WTC11 (cell line): ENCODE measurements at regions not wholly inside any gene's neighbourhood (a gene's known extent, or its start where the extent isn't known, plus 50 kb on each side); places are given as distances from the start of the nearest gene placed in this dataset.

Experiments used
- ATAC-seq: fragments of 200-7000 bp; cut with Tn5 transposase; 2 replicates; pipeline ENCODE4 v1.10.0; 2021; ENCODE audit warnings: mild to moderate bottlenecking, moderate library complexity
- CTCF ChIA-PET: fragments of 300-600 bp; sonication (Branson Sonifier 250); formaldehyde crosslinking; loops from one replicate; lab custom pipeline; 2021; ENCODE audit warnings: antibody characterized with exemption; lab: Charles Lee
- POLR2A ChIA-PET: fragments of 350-600 bp; sonication (Branson Sonifier 250); formaldehyde crosslinking; loops from one replicate; lab custom pipeline; 2021; ENCODE audit warnings: antibody characterized with exemption; lab: Charles Lee
- DNase-seq: peaks from one replicate; pipeline ENCODE4 v3.0.0; 2021; ENCODE audit warnings: low spot score
- H3K27ac Mint-ChIP-seq: 2 replicates; pipeline ENCODE4 v1.8.0; 2021; ENCODE audit warnings: mixed read lengths
- H3K27me3 Mint-ChIP-seq: 2 replicates; pipeline ENCODE4 v1.8.0; 2021; ENCODE audit warnings: low read depth, mild to moderate bottlenecking, moderate library complexity, mixed read lengths
- H3K36me3 Mint-ChIP-seq: 2 replicates; pipeline ENCODE4 v1.8.0; 2021; ENCODE audit warnings: mixed read lengths
- H3K4me1 Mint-ChIP-seq: 2 replicates; pipeline ENCODE4 v1.8.0; 2022; ENCODE audit warnings: mixed read lengths
- H3K4me3 Mint-ChIP-seq: 2 replicates; pipeline ENCODE4 v1.8.0; 2021; ENCODE audit warnings: mild to moderate bottlenecking, moderate library complexity, mixed read lengths
- H3K9me3 Mint-ChIP-seq: 2 replicates; pipeline ENCODE4 v1.8.0; 2021; ENCODE audit warnings: mixed read lengths
- ATF1 ChIP-seq: sonication (generic); formaldehyde crosslinking; IDR thresholded peaks from 2 replicates; pipeline ENCODE4 v1.8.1; 2023; ENCODE audit warnings: mild to moderate bottlenecking, moderate library complexity, missing genetic modification reagents
- CBFB ChIP-seq: sonication (generic); formaldehyde crosslinking; IDR thresholded peaks from 2 replicates; pipeline ENCODE4 v1.8.1; 2022; ENCODE audit warnings: mild to moderate bottlenecking, low read depth, missing genetic modification reagents
- CREM ChIP-seq: sonication (generic); formaldehyde crosslinking; IDR thresholded peaks from 2 replicates; pipeline ENCODE4 v1.8.1; 2022; ENCODE audit warnings: mild to moderate bottlenecking, missing genetic modification reagents, moderate library complexity
- EMX1 ChIP-seq: fragments of 250-450 bp; sonication (Bioruptor Pico); IDR thresholded peaks from 2 replicates; pipeline ENCODE4 v1.8.0; 2021; ENCODE audit warnings: mild to moderate bottlenecking
- FOXK1 ChIP-seq: sonication (generic); formaldehyde crosslinking; IDR thresholded peaks from 2 replicates; pipeline ENCODE4 v1.8.0; 2022; ENCODE audit warnings: mild to moderate bottlenecking, moderate library complexity, missing genetic modification reagents
- GABPB1 ChIP-seq: sonication (generic); formaldehyde crosslinking; IDR thresholded peaks from 2 replicates; pipeline ENCODE4 v1.8.1; 2023; ENCODE audit warnings: mild to moderate bottlenecking, missing genetic modification reagents
- GTF2I ChIP-seq: fragments of 250-450 bp; sonication (Bioruptor Pico); conservative IDR thresholded peaks from 2 replicates; pipeline ENCODE4 v1.4.0; 2021; ENCODE audit warnings: mild to moderate bottlenecking
- JUN ChIP-seq: sonication (generic); formaldehyde crosslinking; IDR thresholded peaks from 2 replicates; pipeline ENCODE4 v1.8.0; 2023; ENCODE audit warnings: mild to moderate bottlenecking, missing genetic modification reagents
- NFE2L1 ChIP-seq: sonication (generic); formaldehyde crosslinking; IDR thresholded peaks from 2 replicates; pipeline ENCODE4 v1.8.1; 2023; ENCODE audit warnings: missing genetic modification reagents
- NFYB ChIP-seq: sonication (generic); formaldehyde crosslinking; conservative IDR thresholded peaks from 2 replicates; pipeline ENCODE4 v1.8.0; 2022; ENCODE audit warnings: low read depth, missing genetic modification reagents
- NR3C1 ChIP-seq: sonication (generic); formaldehyde crosslinking; conservative IDR thresholded peaks from 2 replicates; pipeline ENCODE4 v1.8.1; 2023; ENCODE audit warnings: low read depth, mild to moderate bottlenecking, missing genetic modification reagents
- OVOL2 ChIP-seq: fragments of 250-450 bp; sonication (Bioruptor Pico); IDR thresholded peaks from 2 replicates; pipeline ENCODE4 v1.9.0; 2021; ENCODE audit warnings: mild to moderate bottlenecking, borderline replicate concordance
- RORB ChIP-seq: fragments of 250-450 bp; sonication (Bioruptor Pico); IDR thresholded peaks from 2 replicates; pipeline ENCODE4 v1.9.0; 2021; ENCODE audit warnings: mild to moderate bottlenecking
- SMAD3 ChIP-seq: sonication (generic); formaldehyde crosslinking; IDR thresholded peaks from 2 replicates; pipeline ENCODE4 v1.8.0; 2022; ENCODE audit warnings: missing genetic modification reagents, mild to moderate bottlenecking, borderline replicate concordance
- SMAD4 ChIP-seq: sonication (generic); formaldehyde crosslinking; IDR thresholded peaks from 2 replicates; pipeline ENCODE4 v1.8.0; 2022; ENCODE audit warnings: mild to moderate bottlenecking, missing genetic modification reagents
- SOX15 ChIP-seq: fragments of 250-450 bp; sonication (Bioruptor Pico); IDR thresholded peaks from 2 replicates; pipeline ENCODE4 v1.9.0; 2021; ENCODE audit warnings: mild to moderate bottlenecking
- TEAD4 ChIP-seq: sonication (generic); formaldehyde crosslinking; IDR thresholded peaks from 2 replicates; pipeline ENCODE4 v1.8.0; 2022; ENCODE audit warnings: mild to moderate bottlenecking, missing genetic modification reagents
- TP53 ChIP-seq: sonication (generic); formaldehyde crosslinking; IDR thresholded peaks from 2 replicates; pipeline ENCODE4 v1.8.1; 2023; ENCODE audit warnings: mild to moderate bottlenecking, missing genetic modification reagents
- ZNF121 ChIP-seq: sonication (generic); formaldehyde crosslinking; IDR thresholded peaks from 2 replicates; pipeline ENCODE4 v1.8.0; 2023; ENCODE audit warnings: missing genetic modification reagents
- ZNF138 ChIP-seq: sonication (generic); formaldehyde crosslinking; conservative IDR thresholded peaks from 2 replicates; pipeline ENCODE4 v1.8.1; 2022; ENCODE audit warnings: mild to moderate bottlenecking, moderate library complexity, missing genetic modification reagents
- ZNF263 ChIP-seq: sonication (generic); formaldehyde crosslinking; IDR thresholded peaks from 2 replicates; pipeline ENCODE4 v1.8.1; 2022; ENCODE audit warnings: low read depth, mild to moderate bottlenecking, moderate library complexity, missing genetic modification reagents
- ZNF396 ChIP-seq: fragments of 250-450 bp; sonication (Bioruptor Pico); IDR thresholded peaks from 2 replicates; pipeline ENCODE4 v1.8.0; 2021; ENCODE audit warnings: mild to moderate bottlenecking, moderate library complexity, borderline replicate concordance
- TF ChIP-seq, protein P1 (sequence below): sonication (generic); formaldehyde crosslinking; IDR thresholded peaks from 2 replicates; pipeline ENCODE4 v1.8.1; 2023; ENCODE audit warnings: mild to moderate bottlenecking, missing genetic modification reagents, moderate library complexity
- TF ChIP-seq, protein P2 (sequence below): sonication (generic); formaldehyde crosslinking; IDR thresholded peaks from 2 replicates; pipeline ENCODE4 v1.8.0; 2022; ENCODE audit warnings: mild to moderate bottlenecking, missing genetic modification reagents
- TF ChIP-seq, protein P3 (sequence below): sonication (generic); formaldehyde crosslinking; IDR thresholded peaks from 2 replicates; pipeline ENCODE4 v1.8.0; 2023; ENCODE audit warnings: missing genetic modification reagents
- TF ChIP-seq, protein P4 (sequence below): fragments of 250-450 bp; sonication (Bioruptor Pico); IDR thresholded peaks from 2 replicates; pipeline ENCODE4 v1.8.0; 2021; ENCODE audit warnings: mild to moderate bottlenecking
- TF ChIP-seq, protein P5 (sequence below): sonication (generic); formaldehyde crosslinking; conservative IDR thresholded peaks from 2 replicates; pipeline ENCODE4 v1.8.1; 2023; ENCODE audit warnings: mild to moderate bottlenecking, low read depth, missing genetic modification reagents, moderate library complexity
- TF ChIP-seq, protein P6 (sequence below): fragments of 250-450 bp; sonication (Bioruptor Pico); IDR thresholded peaks from 2 replicates; pipeline ENCODE4 v1.9.0; 2021; ENCODE audit warnings: mild to moderate bottlenecking

DNA sequence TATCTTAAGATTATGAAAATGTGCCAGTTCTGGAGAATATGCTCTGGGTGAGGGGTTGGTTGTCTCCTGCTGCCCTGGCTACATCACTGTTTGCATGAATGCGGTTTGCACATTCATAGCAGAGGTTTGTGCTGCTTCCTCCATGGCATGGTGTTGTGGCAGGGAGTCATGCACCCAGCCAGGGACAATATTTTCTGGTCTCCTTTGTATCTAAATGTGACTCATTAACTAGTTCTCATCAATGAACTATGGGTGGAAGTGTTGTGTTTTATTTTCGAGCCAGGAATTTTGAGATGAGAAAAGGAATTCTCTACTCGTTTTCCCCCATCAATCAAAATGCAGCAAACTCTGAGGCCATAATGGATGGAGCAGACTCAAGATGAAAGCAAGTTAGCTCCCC, 527.3 kb downstream of the SNAPC1 start:
- ATAC-seq: no peak
- no peak overlapping the region for H3K27ac Mint-ChIP-seq
- CTCF ChIA-PET: no interaction called here

DNA sequence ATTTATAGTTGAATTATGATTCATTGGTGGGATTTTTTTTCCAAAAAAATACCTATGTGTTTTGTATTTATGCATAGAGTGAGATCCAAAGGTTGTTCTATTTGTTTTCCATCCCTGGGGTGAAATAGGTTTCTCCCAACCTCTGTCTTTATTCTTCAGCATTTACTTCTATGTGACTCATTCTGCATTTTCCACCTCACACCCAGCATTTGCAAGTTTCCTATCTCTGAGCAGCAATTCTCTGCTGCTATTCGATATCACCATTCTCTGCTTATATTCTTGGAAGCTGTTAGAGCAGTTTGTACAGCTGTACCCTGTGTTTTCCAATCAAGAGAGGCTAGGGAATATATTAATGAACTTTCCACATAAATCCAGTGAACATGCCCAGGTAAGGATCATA, 538.9 kb downstream of the SNAPC1 start:
- Mint-ChIP-seq H3K27ac (no peak overlapping the region), H3K4me3 (no peak overlapping the region), H3K4me1 (peaks cover 2% of the 10 kb centered on the region; the same call in 1 of the 2 replicates), H3K9me3 (peaks cover 20% of the 10 kb centered on the region), H3K27me3 (no peaks in the 10 kb centered on the region), H3K36me3 (peaks cover 3% of the 10 kb centered on the region; the same call in 1 of the 2 replicates)
- ATAC-seq (no peak), DNase-seq (no peak)
- TF ChIP-seq ZNF396 (CRISPR knock-in tag) (no peak), ATF1 (CRISPR knock-in tag) (no peak), RORB (CRISPR knock-in tag) (no peak), SMAD4 (CRISPR knock-in tag) (no peak), GABPB1 (no peak), EMX1 (no peak), GTF2I (CRISPR knock-in tag) (no peak)
- TF ChIP-seq, protein P1, sequence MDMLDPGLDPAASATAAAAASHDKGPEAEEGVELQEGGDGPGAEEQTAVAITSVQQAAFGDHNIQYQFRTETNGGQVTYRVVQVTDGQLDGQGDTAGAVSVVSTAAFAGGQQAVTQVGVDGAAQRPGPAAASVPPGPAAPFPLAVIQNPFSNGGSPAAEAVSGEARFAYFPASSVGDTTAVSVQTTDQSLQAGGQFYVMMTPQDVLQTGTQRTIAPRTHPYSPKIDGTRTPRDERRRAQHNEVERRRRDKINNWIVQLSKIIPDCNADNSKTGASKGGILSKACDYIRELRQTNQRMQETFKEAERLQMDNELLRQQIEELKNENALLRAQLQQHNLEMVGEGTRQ (CRISPR knock-in tag): no peak
- ChIA-PET CTCF (no interaction called here), POLR2A (no interaction called here)

More for the DNA sequence above, 527.3 kb downstream of the SNAPC1 start:
- no peak overlapping the region for H3K4me3 Mint-ChIP-seq
- TF ChIP-seq ZNF121 (CRISPR knock-in tag) (no peak), FOXK1 (no peak), ZNF138 (no peak), RORB (CRISPR knock-in tag) (no peak), SMAD3 (CRISPR knock-in tag) (no peak), NR3C1 (CRISPR knock-in tag) (no peak), SOX15 (CRISPR knock-in tag) (no peak), JUN (CRISPR knock-in tag) (no peak), CBFB (CRISPR knock-in tag) (no peak), ZNF263 (no peak), EMX1 (no peak)
- TF ChIP-seq, protein P2, sequence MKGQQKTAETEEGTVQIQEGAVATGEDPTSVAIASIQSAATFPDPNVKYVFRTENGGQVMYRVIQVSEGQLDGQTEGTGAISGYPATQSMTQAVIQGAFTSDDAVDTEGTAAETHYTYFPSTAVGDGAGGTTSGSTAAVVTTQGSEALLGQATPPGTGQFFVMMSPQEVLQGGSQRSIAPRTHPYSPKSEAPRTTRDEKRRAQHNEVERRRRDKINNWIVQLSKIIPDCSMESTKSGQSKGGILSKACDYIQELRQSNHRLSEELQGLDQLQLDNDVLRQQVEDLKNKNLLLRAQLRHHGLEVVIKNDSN (CRISPR knock-in tag): no peak
- TF ChIP-seq, protein P3, sequence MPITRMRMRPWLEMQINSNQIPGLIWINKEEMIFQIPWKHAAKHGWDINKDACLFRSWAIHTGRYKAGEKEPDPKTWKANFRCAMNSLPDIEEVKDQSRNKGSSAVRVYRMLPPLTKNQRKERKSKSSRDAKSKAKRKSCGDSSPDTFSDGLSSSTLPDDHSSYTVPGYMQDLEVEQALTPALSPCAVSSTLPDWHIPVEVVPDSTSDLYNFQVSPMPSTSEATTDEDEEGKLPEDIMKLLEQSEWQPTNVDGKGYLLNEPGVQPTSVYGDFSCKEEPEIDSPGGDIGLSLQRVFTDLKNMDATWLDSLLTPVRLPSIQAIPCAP (CRISPR knock-in tag): no peak
- TF ChIP-seq, protein P4, sequence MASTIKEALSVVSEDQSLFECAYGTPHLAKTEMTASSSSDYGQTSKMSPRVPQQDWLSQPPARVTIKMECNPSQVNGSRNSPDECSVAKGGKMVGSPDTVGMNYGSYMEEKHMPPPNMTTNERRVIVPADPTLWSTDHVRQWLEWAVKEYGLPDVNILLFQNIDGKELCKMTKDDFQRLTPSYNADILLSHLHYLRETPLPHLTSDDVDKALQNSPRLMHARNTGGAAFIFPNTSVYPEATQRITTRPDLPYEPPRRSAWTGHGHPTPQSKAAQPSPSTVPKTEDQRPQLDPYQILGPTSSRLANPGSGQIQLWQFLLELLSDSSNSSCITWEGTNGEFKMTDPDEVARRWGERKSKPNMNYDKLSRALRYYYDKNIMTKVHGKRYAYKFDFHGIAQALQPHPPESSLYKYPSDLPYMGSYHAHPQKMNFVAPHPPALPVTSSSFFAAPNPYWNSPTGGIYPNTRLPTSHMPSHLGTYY (CRISPR knock-in tag): no peak
- H3K9me3 Mint-ChIP-seq: peaks cover 4% of the 10 kb centered on the region
- POLR2A ChIA-PET: no interaction called here
- no peaks in the 10 kb centered on the region for H3K36me3 Mint-ChIP-seq
- H3K27me3 Mint-ChIP-seq: no peaks in the 10 kb centered on the region
- H3K4me1 Mint-ChIP-seq: no peaks in the 10 kb centered on the region
- DNase-seq: no peak

DNA sequence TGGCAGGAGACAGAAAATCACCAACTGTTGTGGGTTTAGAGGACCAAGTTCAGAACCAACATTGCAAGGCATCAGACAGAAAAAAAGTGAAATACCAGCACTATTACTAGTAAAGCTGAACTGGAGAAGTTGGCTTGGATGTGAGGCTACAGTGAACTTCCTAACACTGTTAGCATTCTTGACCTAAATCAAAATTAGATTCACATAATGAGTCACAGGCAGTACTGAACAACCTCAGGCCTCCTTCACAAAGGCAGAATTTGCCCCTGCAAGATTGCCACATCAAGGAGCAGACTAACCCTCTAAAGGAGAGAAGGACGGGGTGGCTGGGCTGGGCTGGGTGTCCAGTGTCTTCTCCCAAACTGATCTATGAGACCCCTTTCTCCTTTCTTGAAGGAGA, 539.7 kb downstream of the SNAPC1 start:
- no peak for DNase-seq
- POLR2A ChIA-PET: no interaction called here
- Mint-ChIP-seq H3K4me3 (no peak overlapping the region), H3K27me3 (no peaks in the 10 kb centered on the region), H3K36me3 (peaks cover 3% of the 10 kb centered on the region; the same call in 1 of the 2 replicates), H3K9me3 (peaks cover 20% of the 10 kb centered on the region), H3K27ac (no peak overlapping the region)
- ATAC-seq: no peak
- TF ChIP-seq, protein P5, sequence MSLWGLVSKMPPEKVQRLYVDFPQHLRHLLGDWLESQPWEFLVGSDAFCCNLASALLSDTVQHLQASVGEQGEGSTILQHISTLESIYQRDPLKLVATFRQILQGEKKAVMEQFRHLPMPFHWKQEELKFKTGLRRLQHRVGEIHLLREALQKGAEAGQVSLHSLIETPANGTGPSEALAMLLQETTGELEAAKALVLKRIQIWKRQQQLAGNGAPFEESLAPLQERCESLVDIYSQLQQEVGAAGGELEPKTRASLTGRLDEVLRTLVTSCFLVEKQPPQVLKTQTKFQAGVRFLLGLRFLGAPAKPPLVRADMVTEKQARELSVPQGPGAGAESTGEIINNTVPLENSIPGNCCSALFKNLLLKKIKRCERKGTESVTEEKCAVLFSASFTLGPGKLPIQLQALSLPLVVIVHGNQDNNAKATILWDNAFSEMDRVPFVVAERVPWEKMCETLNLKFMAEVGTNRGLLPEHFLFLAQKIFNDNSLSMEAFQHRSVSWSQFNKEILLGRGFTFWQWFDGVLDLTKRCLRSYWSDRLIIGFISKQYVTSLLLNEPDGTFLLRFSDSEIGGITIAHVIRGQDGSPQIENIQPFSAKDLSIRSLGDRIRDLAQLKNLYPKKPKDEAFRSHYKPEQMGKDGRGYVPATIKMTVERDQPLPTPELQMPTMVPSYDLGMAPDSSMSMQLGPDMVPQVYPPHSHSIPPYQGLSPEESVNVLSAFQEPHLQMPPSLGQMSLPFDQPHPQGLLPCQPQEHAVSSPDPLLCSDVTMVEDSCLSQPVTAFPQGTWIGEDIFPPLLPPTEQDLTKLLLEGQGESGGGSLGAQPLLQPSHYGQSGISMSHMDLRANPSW (CRISPR knock-in tag): no peak
- no peak for TF ChIP-seq NFYB (CRISPR knock-in tag)
- TF ChIP-seq TEAD4 (CRISPR knock-in tag): no peak
- TF ChIP-seq NFE2L1 (CRISPR knock-in tag): no peak
- TF ChIP-seq TP53: no peak
- no peak for TF ChIP-seq OVOL2 (CRISPR knock-in tag)
- no peak for TF ChIP-seq CREM
- TF ChIP-seq SMAD4 (CRISPR knock-in tag): no peak
- TF ChIP-seq, protein P6, sequence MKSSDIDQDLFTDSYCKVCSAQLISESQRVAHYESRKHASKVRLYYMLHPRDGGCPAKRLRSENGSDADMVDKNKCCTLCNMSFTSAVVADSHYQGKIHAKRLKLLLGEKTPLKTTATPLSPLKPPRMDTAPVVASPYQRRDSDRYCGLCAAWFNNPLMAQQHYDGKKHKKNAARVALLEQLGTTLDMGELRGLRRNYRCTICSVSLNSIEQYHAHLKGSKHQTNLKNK (CRISPR knock-in tag): no peak
- TF ChIP-seq, all 79 proteins: peak for 0
- peaks cover 2% of the 10 kb centered on the region; the same call in 1 of the 2 replicates for H3K4me1 Mint-ChIP-seq
- CTCF ChIA-PET: no interaction called here
